ENCODE measurements at regions not wholly inside any gene's neighbourhood (a gene's known extent, or its start where the extent isn't known, plus 50 kb on each side); places are given as distances from the start of the nearest gene placed in this dataset.
A peak's percentile ranks its signal among the peaks of the same experiment; 100 is the strongest.
"Not testable (repeated sequence)": the region's sequence is repeated elsewhere in the genome, so short reads cannot be mapped to it uniquely, and the experiment has no call there.

DNA sequence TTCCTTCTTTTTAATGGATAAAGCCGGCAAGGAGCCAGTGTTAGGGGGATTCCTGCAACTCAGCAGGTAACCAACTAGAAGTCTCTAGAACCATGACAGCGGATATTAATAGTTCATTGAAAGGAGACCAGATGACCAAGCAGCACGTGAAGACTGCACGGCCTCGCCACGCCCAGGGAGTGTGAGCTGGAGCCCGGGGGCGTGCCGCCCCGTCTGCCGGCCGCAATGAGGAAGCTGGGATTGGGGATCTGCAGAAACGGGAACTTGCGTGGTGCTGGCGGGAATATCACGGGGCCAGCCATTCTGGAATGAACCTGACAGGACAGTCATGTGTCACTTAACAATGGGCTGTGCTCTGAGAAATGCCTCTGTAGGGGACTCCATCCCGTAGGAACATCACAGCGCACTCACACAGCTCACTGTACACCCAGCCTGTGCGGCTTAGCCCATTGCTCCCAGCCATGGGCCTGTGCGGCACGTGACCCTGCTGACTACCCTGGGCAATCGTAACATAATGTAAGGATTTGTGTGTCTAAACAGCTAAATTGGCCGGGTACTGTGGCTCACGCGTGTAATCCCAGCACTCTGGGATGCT is 4092.8 kb upstream of the TPTE start:
- not testable (repeated sequence) for H3K27ac Mint-ChIP-seq, H3K4me3 Mint-ChIP-seq, H3K27me3 Mint-ChIP-seq, H3K4me1 Mint-ChIP-seq, DNase-seq, H3K9me3 Mint-ChIP-seq, H3K36me3 Mint-ChIP-seq

DNA sequence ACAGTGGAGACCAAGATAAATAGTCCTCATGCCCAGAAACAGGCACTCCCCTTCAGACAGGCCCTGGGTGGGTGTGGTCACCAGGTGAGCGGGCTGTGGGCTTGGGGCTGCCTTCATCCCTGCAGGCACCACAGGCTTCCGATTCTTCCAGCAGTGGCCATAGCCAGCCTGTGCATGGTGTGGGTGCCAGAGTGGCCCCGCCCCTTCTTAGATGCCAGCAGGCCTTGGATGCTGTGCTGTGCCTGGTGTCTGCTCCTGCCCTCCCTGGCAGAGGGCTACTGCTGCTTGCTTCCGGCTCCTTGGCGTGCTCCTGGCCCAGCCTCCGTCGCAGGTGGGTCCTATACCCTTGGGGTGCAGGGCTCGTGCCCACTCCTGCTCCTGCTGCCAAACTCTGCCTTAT is 4091.5 kb upstream of the TPTE start:
- H3K4me1 Mint-ChIP-seq, H3K36me3 Mint-ChIP-seq, H3K27ac Mint-ChIP-seq, H3K4me3 Mint-ChIP-seq, H3K27me3 Mint-ChIP-seq, DNase-seq, H3K9me3 Mint-ChIP-seq: not testable (repeated sequence)

DNA sequence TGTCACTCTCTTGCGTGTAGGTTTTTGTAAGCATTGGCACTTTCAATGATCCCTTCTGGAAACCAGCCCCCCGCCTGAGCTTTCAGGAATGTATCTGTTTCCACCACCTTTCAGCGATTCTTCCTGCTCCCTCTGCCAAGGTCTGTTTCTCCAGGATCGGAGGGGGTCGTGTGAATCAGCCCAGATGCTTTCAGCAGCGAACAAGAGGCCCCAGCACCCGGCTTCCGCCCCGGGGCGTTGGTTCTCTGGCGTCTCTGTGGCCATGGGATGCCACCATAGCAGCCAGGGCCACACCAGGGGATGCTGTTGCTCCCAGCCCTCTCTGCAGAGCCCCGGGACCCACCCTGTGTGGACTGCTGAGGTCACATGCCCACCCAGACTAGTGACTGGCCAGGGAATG is 4088.2 kb upstream of the TPTE start:
- not testable (repeated sequence) for H3K9me3 Mint-ChIP-seq, H3K27ac Mint-ChIP-seq, H3K4me1 Mint-ChIP-seq, H3K27me3 Mint-ChIP-seq, H3K36me3 Mint-ChIP-seq, DNase-seq, H3K4me3 Mint-ChIP-seq

- peaks cover 11% of the 10 kb centered on the region for H3K4me1 Mint-ChIP-seq
- not testable (repeated sequence) for H3K36me3 Mint-ChIP-seq, H3K27ac Mint-ChIP-seq, DNase-seq, H3K4me3 Mint-ChIP-seq, H3K27me3 Mint-ChIP-seq, H3K9me3 Mint-ChIP-seq
Measured at GRCh38 chr21:6436205-6436604, 4085.2 kb upstream of the TPTE start.

DNA sequence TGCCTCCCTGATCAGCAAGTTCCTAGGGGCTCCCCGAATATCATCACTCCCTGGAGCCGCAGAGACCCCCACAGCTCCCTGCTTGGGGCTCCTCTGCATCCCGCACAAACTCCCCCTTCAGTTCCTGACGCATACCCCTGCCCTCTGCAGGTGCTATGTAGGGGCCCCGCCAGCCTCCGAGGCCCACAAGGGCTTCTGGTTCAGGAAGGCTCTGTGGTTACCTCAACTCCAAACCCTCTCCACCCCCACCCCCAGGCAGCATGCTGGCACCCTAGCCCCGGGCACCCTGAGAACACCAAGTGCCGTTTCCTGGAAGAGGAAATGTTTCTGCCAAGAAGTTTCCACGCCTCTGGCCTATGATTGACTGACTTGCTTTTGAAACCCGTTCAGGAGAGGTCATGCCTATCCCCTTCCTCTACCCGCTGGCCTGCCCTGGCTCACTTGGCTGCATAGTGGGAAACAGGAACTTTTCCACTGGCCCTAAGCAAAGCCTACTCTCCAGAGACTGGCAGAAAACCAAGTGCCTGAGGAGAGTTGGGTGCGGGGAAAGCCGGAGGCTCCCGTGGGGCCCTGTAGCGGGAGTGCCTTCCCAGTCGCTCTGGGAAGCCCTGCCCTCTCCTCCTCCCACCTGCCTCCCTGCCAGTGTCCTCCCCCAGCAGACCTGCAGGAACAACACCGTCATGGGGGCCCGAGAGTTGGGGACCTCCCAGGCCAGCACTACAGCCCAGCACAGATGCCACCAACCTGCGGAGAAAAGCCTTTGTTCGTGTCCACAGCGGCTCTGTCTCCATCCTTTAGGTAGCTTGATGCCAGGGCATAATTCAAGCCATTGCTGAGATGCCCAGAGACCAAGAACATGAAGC is 4084.2 kb upstream of the TPTE start:
- not testable (repeated sequence) for H3K4me3 Mint-ChIP-seq, H3K27me3 Mint-ChIP-seq
- peak overlapping the region; percentile 78 for H3K27ac Mint-ChIP-seq

GRCh38 chr21:6437834-6438187 is 4083.6 kb upstream of the TPTE start:
- not testable (repeated sequence) for H3K27ac Mint-ChIP-seq, H3K4me3 Mint-ChIP-seq, H3K27me3 Mint-ChIP-seq, H3K9me3 Mint-ChIP-seq, H3K36me3 Mint-ChIP-seq, DNase-seq
- peaks cover 11% of the 10 kb centered on the region for H3K4me1 Mint-ChIP-seq

More for the DNA sequence above, 4084.2 kb upstream of the TPTE start:
- H3K4me1 Mint-ChIP-seq, result peaks cover 11% of the 10 kb centered on the region
- not testable (repeated sequence) for H3K9me3 Mint-ChIP-seq, H3K36me3 Mint-ChIP-seq
- DNase-seq, result peak; percentile 6

DNA sequence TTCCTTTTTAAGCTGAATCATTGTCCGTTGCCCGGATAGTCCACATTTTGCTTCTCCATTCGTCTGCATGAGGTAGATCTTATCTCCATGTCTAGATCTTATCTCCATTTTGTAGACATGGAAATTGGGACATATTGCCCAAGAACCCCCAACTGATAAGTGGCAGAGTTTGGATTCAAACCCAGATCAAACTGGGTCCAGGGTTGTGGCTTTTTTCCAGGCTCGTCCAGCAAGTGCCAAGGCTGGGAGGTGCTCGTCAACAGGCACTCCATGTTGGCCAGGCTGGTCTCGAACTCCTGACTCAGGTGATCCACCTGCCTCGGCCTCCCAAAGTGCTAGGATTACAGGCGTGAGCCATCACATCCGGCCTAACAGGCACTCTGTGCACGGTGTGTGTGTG is 4082.3 kb upstream of the TPTE start:
- not testable (repeated sequence) for DNase-seq, H3K27me3 Mint-ChIP-seq, H3K9me3 Mint-ChIP-seq, H3K36me3 Mint-ChIP-seq, H3K27ac Mint-ChIP-seq, H3K4me3 Mint-ChIP-seq
- H3K4me1 Mint-ChIP-seq, result peaks cover 11% of the 10 kb centered on the region

DNA sequence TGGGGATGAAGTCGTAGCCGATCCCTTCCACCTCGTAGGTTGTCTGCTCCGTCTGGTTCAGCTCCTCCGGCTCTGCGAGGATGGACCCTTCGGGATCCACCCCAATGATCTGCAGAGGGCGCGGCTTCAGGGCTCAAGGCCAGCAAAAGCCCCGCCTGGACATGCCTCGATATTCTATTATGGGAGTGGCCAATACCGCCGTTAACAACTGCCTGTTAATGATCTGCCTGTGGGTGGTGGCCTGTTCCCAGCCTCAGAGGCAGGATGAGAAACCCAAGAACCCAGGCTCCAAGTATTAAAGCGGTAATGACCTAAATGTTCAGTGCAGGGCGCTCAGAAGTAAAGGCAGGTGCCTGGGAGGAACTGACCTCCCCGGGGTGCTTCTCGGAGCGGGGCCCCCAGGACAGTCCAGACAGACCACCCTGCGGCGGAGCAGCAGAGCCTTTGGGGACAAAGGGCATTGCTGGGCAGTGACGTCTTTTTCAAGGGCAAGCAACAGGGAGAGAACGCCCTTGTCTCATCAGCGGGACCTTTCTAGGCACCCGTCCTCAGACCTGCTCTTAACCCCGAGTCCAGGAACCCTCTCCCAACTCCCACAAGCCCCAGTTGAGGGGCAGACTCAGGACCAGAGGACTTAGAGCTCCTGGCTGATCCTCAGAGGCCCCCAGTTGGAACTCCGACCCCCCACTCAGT is 4066.6 kb upstream of the TPTE start:
- not testable (repeated sequence) for H3K36me3 Mint-ChIP-seq, H3K27me3 Mint-ChIP-seq, DNase-seq, H3K9me3 Mint-ChIP-seq, H3K4me3 Mint-ChIP-seq, H3K27ac Mint-ChIP-seq, H3K4me1 Mint-ChIP-seq

DNA sequence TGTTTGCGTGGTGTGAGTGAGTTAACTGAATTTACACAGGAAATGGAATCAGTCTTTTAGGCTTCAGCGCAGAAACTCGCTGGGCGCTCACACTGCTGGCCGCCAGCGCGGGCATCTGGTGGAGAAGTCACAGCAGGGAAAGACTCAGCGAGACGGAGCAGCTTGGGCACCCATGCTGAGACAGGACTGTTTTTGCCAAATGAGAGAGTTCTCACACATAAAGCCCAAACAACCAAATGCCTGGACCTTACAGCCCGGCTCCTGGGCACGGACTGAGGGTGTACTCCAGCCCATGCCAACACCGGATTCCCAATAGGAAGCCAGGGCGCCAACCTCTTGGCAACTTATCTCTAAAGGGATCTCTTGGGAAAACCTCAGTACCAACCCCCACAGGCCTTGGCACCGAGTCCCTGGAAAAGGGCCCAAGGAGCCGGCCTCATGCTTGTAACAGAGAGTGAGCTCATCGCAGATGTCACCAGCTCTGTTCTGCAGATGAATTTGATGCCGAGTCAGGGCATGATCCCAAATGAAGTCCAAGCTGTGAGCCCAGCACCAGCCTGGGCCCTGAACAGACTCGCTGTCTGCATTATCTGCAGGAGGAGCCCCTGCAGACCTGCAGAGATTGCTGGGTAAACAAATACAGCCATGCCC is 4065.2 kb upstream of the TPTE start:
- not testable (repeated sequence) for H3K27me3 Mint-ChIP-seq, H3K27ac Mint-ChIP-seq, H3K4me1 Mint-ChIP-seq, H3K4me3 Mint-ChIP-seq, H3K9me3 Mint-ChIP-seq, DNase-seq, H3K36me3 Mint-ChIP-seq

DNA sequence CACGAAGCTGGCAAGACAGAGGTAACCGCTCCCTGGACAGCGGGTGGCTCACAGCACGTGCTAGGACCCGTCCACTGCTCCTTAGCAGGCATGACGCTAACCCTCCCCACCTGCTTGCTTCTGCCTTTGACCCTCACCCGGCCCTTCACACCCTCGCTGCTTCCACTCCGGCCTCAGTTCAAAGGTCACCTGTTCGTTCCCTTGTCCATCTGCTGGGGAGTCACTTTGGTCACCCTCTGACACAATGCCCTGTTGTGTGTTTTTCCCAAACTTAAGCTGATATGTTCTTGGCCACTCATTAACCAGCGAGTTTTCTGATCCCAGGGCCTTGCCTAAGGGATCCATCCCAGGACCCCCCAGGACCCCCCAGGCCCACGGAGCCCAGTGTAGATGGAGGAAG is 4061.6 kb upstream of the TPTE start:
- not testable (repeated sequence) for H3K9me3 Mint-ChIP-seq, H3K36me3 Mint-ChIP-seq, DNase-seq, H3K4me1 Mint-ChIP-seq, H3K27me3 Mint-ChIP-seq, H3K27ac Mint-ChIP-seq, H3K4me3 Mint-ChIP-seq

- not testable (repeated sequence) for H3K27ac Mint-ChIP-seq, H3K9me3 Mint-ChIP-seq, DNase-seq, H3K36me3 Mint-ChIP-seq, H3K4me1 Mint-ChIP-seq, H3K27me3 Mint-ChIP-seq, H3K4me3 Mint-ChIP-seq
Measured at GRCh38 chr21:6461358-6461757, 4060.0 kb upstream of the TPTE start.

GRCh38 chr21:6464419-6464818 is 4057.0 kb upstream of the TPTE start:
- DNase-seq, H3K36me3 Mint-ChIP-seq, H3K27ac Mint-ChIP-seq, H3K4me1 Mint-ChIP-seq, H3K9me3 Mint-ChIP-seq, H3K4me3 Mint-ChIP-seq, H3K27me3 Mint-ChIP-seq: not testable (repeated sequence)

DNA sequence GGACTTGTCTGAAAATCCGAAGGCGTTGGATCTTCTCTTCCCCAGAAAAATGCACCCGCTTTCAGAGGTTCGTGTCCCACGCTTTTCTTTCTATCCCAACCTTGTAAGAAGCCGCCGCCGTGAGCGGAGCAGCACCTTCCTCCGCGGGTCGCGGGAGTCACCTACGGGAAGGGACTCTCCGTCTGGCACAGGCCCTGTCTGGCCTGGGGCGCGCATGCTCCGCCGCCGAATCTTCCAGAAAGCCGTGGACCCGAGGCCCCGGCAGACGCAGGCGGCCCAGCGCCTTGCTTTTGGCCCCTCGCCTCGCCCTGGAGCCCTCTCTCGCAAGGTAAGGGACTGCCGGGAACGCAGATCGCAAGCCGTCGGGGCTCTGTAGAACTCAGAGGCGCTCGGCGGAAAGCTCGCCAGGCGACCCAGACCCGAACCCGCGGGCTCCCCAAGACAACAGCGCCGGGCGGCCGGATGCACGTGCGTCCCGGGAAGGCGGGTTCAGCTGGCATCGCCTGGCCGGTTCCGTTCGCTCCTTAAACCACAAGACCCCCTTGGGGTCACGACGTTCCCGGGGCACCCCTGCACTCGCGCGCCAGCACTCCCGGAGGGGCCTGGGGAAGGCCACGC is 4055.2 kb upstream of the TPTE start:
- H3K9me3 Mint-ChIP-seq, H3K27ac Mint-ChIP-seq, H3K27me3 Mint-ChIP-seq, H3K4me3 Mint-ChIP-seq, H3K4me1 Mint-ChIP-seq, H3K36me3 Mint-ChIP-seq, DNase-seq: not testable (repeated sequence)

DNA sequence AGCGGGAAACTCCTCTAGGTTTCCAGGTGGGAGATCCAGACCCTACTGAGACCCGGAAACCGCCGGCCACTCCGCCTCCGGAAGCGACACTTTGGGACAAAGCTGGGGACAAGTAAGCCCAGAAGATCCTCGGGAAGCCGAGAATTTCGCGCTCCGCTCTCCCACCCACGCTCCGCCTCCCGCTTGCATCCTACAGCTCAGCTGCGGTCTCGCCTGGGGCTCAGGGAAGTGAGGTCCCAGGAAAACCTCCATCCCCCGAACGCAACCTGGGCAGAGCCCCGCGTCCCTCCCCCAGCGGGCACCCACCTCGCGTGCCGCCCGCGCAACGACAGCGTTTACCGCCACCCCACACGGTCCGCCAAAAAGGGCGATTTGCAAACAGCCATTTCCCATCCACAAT is 4054.7 kb upstream of the TPTE start:
- not testable (repeated sequence) for H3K27me3 Mint-ChIP-seq, H3K27ac Mint-ChIP-seq, H3K9me3 Mint-ChIP-seq, DNase-seq, H3K4me1 Mint-ChIP-seq, H3K4me3 Mint-ChIP-seq, H3K36me3 Mint-ChIP-seq

GRCh38 chr21:6467189-6467774 is 4054.1 kb upstream of the TPTE start:
- H3K27me3 Mint-ChIP-seq, H3K27ac Mint-ChIP-seq, H3K4me3 Mint-ChIP-seq, H3K4me1 Mint-ChIP-seq, H3K36me3 Mint-ChIP-seq, H3K9me3 Mint-ChIP-seq, DNase-seq: not testable (repeated sequence)

Measured in activated naive CD8-positive, alpha-beta T cell treated with anti-CD3 and anti-CD28 coated beads for 36 hours (primary cell).